Liver (tissue), 8 donors: ENCODE measurements at regions not wholly inside any gene's neighbourhood (a gene's known extent, or its start where the extent isn't known, plus 50 kb on each side); places are given as distances from the start of the nearest gene placed in this dataset.

Experiments used
- DNase-seq: peaks from one replicate; pipeline ENCODE4 v3.0.0-alpha.2; 2017; ENCODE audit warnings: low spot score
- H3K27ac ChIP-seq, 2 donors: one replicate each; pipeline ENCODE4 v1.7.0; 2013; ENCODE audit warnings: inconsistent platforms in 2 of 2, low read length in 2 of 2, control low read depth in 1 of 2, low read depth in 1 of 2, mild to moderate bottlenecking in 1 of 2
- H3K27me3 ChIP-seq, 4 donors: one replicate each; pipeline versions ENCODE4 v1.6.1 to v1.7.0; 2013; ENCODE audit warnings: low read length in 3 of 4, inconsistent platforms in 1 of 4, mild to moderate bottlenecking in 1 of 4, moderate library complexity in 1 of 4; ENCODE audit not compliant: control insufficient read depth in 4 of 4, insufficient read depth in 4 of 4
- H3K36me3 ChIP-seq, 4 donors: one replicate each; pipeline versions ENCODE4 v1.6.1 to v1.7.0; 2013; ENCODE audit warnings: low read length in 3 of 4, mild to moderate bottlenecking in 3 of 4, low read depth in 1 of 4, moderate library complexity in 1 of 4; ENCODE audit not compliant: control insufficient read depth in 4 of 4, insufficient read depth in 3 of 4
- H3K4me1 ChIP-seq, 4 donors: one replicate each; pipeline versions ENCODE4 v1.6.1 to v1.7.0; 2013; ENCODE audit warnings: low read length in 3 of 4, mild to moderate bottlenecking in 3 of 4, moderate library complexity in 1 of 4; ENCODE audit not compliant: control insufficient read depth in 4 of 4, insufficient read depth in 4 of 4
- H3K4me3 ChIP-seq, 3 donors: one replicate each; pipeline versions ENCODE4 v1.6.1 to v1.7.0; 2013; ENCODE audit warnings: low read length in 3 of 3, control low read depth in 1 of 3, low read depth in 1 of 3, mild to moderate bottlenecking in 1 of 3
- H3K9ac ChIP-seq, 2 donors: one replicate each; pipeline ENCODE4 v1.7.0; 2013; ENCODE audit warnings: low read length in 2 of 2, mild to moderate bottlenecking in 2 of 2, moderate library complexity in 2 of 2, control low read depth in 1 of 2, low read depth in 1 of 2
- H3K9me3 ChIP-seq, 4 donors: one replicate each; pipeline versions ENCODE4 v1.6.1 to v1.7.0; 2013; ENCODE audit warnings: low read length in 3 of 4; ENCODE audit not compliant: control insufficient read depth in 4 of 4
- ATF3 ChIP-seq: IDR thresholded peaks from 2 replicates; pipeline ENCODE4 v1.6.1; 2016; ENCODE audit warnings: antibody characterized with exemption
- CTCF ChIP-seq: fragments of 150-350 bp; IDR thresholded peaks from 2 replicates; pipeline ENCODE4 v1.5.1; 2017; ENCODE audit warnings: improper control_type of control experiment, low read depth, low read length; ENCODE audit not compliant: missing input control
- EGR1 ChIP-seq, 2 donors: IDR thresholded peaks; 2 replicates each; pipeline ENCODE4 v1.6.1; 2016 to 2018; ENCODE audit warnings: antibody characterized with exemption in 2 of 2, low read depth in 2 of 2
- FOXA1 ChIP-seq: IDR thresholded peaks from 2 replicates; pipeline ENCODE4 v1.6.1; 2016; ENCODE audit warnings: antibody characterized with exemption
- FOXA2 ChIP-seq: IDR thresholded peaks from 2 replicates; pipeline ENCODE4 v1.6.1; 2016; ENCODE audit warnings: antibody characterized with exemption
- GABPA ChIP-seq, 2 donors: IDR thresholded peaks in 1 of 2; conservative IDR thresholded peaks in 1 of 2; 2 replicates each; pipeline ENCODE4 v1.6.1; 2016; ENCODE audit warnings: antibody characterized with exemption in 2 of 2, mild to moderate bottlenecking in 1 of 2, moderate library complexity in 1 of 2
- HNF4A ChIP-seq, 2 donors: conservative IDR thresholded peaks; 2 replicates each; pipeline ENCODE4 v1.6.1; 2016; ENCODE audit warnings: antibody characterized with exemption in 2 of 2, mild to moderate bottlenecking in 2 of 2
- HNF4G ChIP-seq: IDR thresholded peaks from 2 replicates; pipeline ENCODE4 v1.6.1; 2016; ENCODE audit warnings: antibody characterized with exemption
- JUND ChIP-seq, 2 donors: IDR thresholded peaks; 2 replicates each; pipeline ENCODE4 v1.6.1; 2016; ENCODE audit warnings: antibody characterized with exemption in 2 of 2
- MAX ChIP-seq: IDR thresholded peaks from 2 replicates; pipeline ENCODE4 v1.6.1; 2016; ENCODE audit warnings: antibody characterized with exemption
- NR2F2 ChIP-seq: IDR thresholded peaks from 2 replicates; pipeline ENCODE4 v1.6.1; 2016; ENCODE audit warnings: antibody characterized with exemption
- RAD21 ChIP-seq, 2 donors: IDR thresholded peaks; 2 replicates each; pipeline ENCODE4 v1.6.1; 2016; ENCODE audit warnings: antibody characterized with exemption in 2 of 2, mild to moderate bottlenecking in 2 of 2
- REST ChIP-seq: IDR thresholded peaks from 2 replicates; pipeline ENCODE4 v1.6.1; 2016; ENCODE audit warnings: antibody characterized with exemption, mild to moderate bottlenecking
- RXRA ChIP-seq, 2 donors: IDR thresholded peaks; 2 replicates each; pipeline ENCODE4 v1.6.1; 2017 to 2018; ENCODE audit warnings: antibody characterized with exemption in 2 of 2, mild to moderate bottlenecking in 1 of 2
- SP1 ChIP-seq: IDR thresholded peaks from 2 replicates; pipeline ENCODE4 v1.6.1; 2018; ENCODE audit warnings: antibody characterized with exemption, mild to moderate bottlenecking
- TAF1 ChIP-seq: conservative IDR thresholded peaks from 2 replicates; pipeline ENCODE4 v1.6.1; 2016; ENCODE audit warnings: antibody characterized with exemption, mild to moderate bottlenecking
- YY1 ChIP-seq: IDR thresholded peaks from 2 replicates; pipeline ENCODE4 v1.6.1; 2016; ENCODE audit warnings: antibody characterized with exemption, mild to moderate bottlenecking
- ZBTB33 ChIP-seq: IDR thresholded peaks from 2 replicates; pipeline ENCODE4 v1.6.1; 2016; ENCODE audit warnings: antibody characterized with exemption
- WGBS: extraction: QIAGEN DNeasy Blood & Tissue Kit; methylation state at CpG from one replicate; pipeline ENCODE4 v1.1.7; 2013; 5-methylcytosine and 5-hydroxymethylcytosine counted together
- donor health status: healthy.
- donor health status: healthy.
- donor health status: healthy.
- donor health status: healthy.
- donor health status: healthy.

- WGBS = 52% methylated on average over 11 of the region's 11 CpGs
- H3K36me3 ChIP-seq = no peaks in the 10 kb centered on the region
- no peaks in the 10 kb centered on the region for H3K9me3 ChIP-seq
- peaks cover 3 to 17% (median 4%) of the 10 kb centered on the region in 4 donors for H3K27me3 ChIP-seq
- no peak overlapping the region for H3K9ac ChIP-seq
- no peak overlapping the region for H3K4me3 ChIP-seq
- H3K4me1 ChIP-seq = peaks cover 5 to 30% (median 18%) of the 10 kb centered on the region in 4 donors
- TF ChIP-seq MAX (no peak), REST (no peak), HNF4A (conservative IDR thresholded peaks at IDR 0.05) (no peak), GABPA (IDR thresholded peaks at IDR 0.05 in 1 of 2, conservative IDR thresholded peaks at IDR 0.05 in 1 of 2) (no peak), JUND (IDR thresholded peaks at IDR 0.05) (no peak), TAF1 (no peak), YY1 (no peak), ATF3 (no peak), SP1 (no peak), RAD21 (IDR thresholded peaks at IDR 0.05) (no peak), FOXA1 (no peak), RXRA (IDR thresholded peaks at IDR 0.05) (no peak), NR2F2 (no peak), FOXA2 (no peak), CTCF (no peak), EGR1 (IDR thresholded peaks at IDR 0.05; ENCODE audit: low read depth in 2 of 2) (no peak), HNF4G (no peak)
- DNase-seq = no peak
- no peak overlapping the region for H3K27ac ChIP-seq
Measured at GRCh38 chr1:22255341-22256212, 112.7 kb upstream of the WNT4 start.

GRCh38 chr1:22256213-22256512, 113.3 kb upstream of the WNT4 start:
- no peaks in the 10 kb centered on the region for H3K36me3 ChIP-seq
- peaks cover 3 to 17% (median 4%) of the 10 kb centered on the region in 4 donors for H3K27me3 ChIP-seq
- no peak for DNase-seq
- H3K4me1 ChIP-seq = peaks cover 5 to 34% (median 18%) of the 10 kb centered on the region in 4 donors
- no peak overlapping the region for H3K4me3 ChIP-seq
- no peak overlapping the region for H3K9ac ChIP-seq
- H3K27ac ChIP-seq = no peak overlapping the region
- H3K9me3 ChIP-seq = no peaks in the 10 kb centered on the region
- WGBS = 60% methylated on average over 3 of the region's 3 CpGs
- no peak for TF ChIP-seq YY1
- TF ChIP-seq HNF4G = no peak
- no peak for TF ChIP-seq GABPA (IDR thresholded peaks at IDR 0.05 in 1 of 2, conservative IDR thresholded peaks at IDR 0.05 in 1 of 2)
- TF ChIP-seq ZBTB33 = no peak
- no peak for TF ChIP-seq FOXA2
- TF ChIP-seq CTCF = no peak
- no peak for TF ChIP-seq EGR1 (IDR thresholded peaks at IDR 0.05; ENCODE audit: low read depth in 2 of 2)
- TF ChIP-seq REST = no peak
